K562 (cell line): ENCODE measurements at regions not wholly inside any gene's neighbourhood (a gene's known extent, or its start where the extent isn't known, plus 50 kb on each side); places are given as distances from the start of the nearest gene placed in this dataset.

ENCODE experiments used
- ATAC-seq: fragments of 200-7000 bp; cut with Tn5 transposase; 3 replicates; pipeline ENCODE4 v1.9.1; 2020; ENCODE audit warnings: moderate library complexity
- BruUV-seq: library from RNA; stranded (reverse); fragments of 400-500 nt; replicated peaks from 2 replicates; lab custom pipeline; 2021; lab: Mats Ljungman, UMichigan
- CTCF ChIA-PET: fragments of 300-600 bp; formaldehyde crosslinking; extraction: SDS; loops from one replicate; lab custom pipeline; 2021; ENCODE audit warnings: low intra/inter-chr PET ratio; lab: Yijun Ruan, JAX
- POLR2A ChIA-PET: fragments of 300-600, 350-650 bp; sonication (Branson Sonifier 250); formaldehyde crosslinking; extraction: SDS; loops from one replicate; lab custom pipeline; 2021; ENCODE audit warnings: antibody characterized with exemption, inconsistent platforms; lab: Yijun Ruan, JAX
- DNase-seq, 4 experiments: peaks; one replicate each; pipeline versions ENCODE4 v3.0.0 to v3.0.0-alpha.2; 2011 to 2018; ENCODE audit warnings: low spot score in 3 of 4, mixed read lengths in 3 of 4; ENCODE audit errors: extremely low read depth in 1 of 4
- FAIRE-seq: peaks from 2 replicates; lab custom pipeline; 2011; peaks lifted over from hg19 to GRCh38; lab: Jason Lieb, UNC
- H2AFZ ChIP-seq: 2 replicates; pipeline ENCODE4 v1.6.0; 2011; ENCODE audit warnings: low read depth, low read length, control low read depth, inconsistent platforms
- H3K27ac ChIP-seq: fragments of 200-600 bp; 3 replicates; pipeline ENCODE4 v1.8.0; 2011; ENCODE audit warnings: low read depth, mild to moderate bottlenecking, control low read depth, inconsistent platforms, low read length, moderate library complexity, mixed read lengths; ENCODE audit errors: extremely low read depth
- H3K27me3 ChIP-seq, 2 experiments: fragments of 300-600 bp in 1 of 2; 2 replicates in 1 of 2; 3 replicates in 1 of 2; pipeline versions ENCODE4 v1.6.0 to v1.8.0; 2011; ENCODE audit warnings: inconsistent platforms in 2 of 2, low read length in 2 of 2, mild to moderate bottlenecking in 1 of 2, mixed read lengths in 1 of 2, moderate library complexity in 1 of 2; ENCODE audit not compliant: control insufficient read depth in 2 of 2, insufficient read depth in 2 of 2
- H3K36me3 ChIP-seq: fragments of 300-600 bp; 3 replicates; pipeline ENCODE4 v1.8.0; 2011; ENCODE audit warnings: mild to moderate bottlenecking, low read length, inconsistent platforms; ENCODE audit not compliant: control insufficient read depth, insufficient read depth
- H3K4me1 ChIP-seq, 2 experiments: fragments of 200-600 bp in 1 of 2; replicated peaks in 1 of 2; 2 replicates in 1 of 2; 3 replicates in 1 of 2; pipeline versions ENCODE4 v1.5.1 to v1.8.0; 2011; ENCODE audit warnings: inconsistent platforms in 2 of 2, low read length in 2 of 2, mild to moderate bottlenecking in 1 of 2, mixed read lengths in 1 of 2, moderate library complexity in 1 of 2; ENCODE audit not compliant: control insufficient read depth in 2 of 2, insufficient read depth in 2 of 2
- H3K4me2 ChIP-seq: 2 replicates; pipeline ENCODE4 v1.6.1; 2011; ENCODE audit warnings: low read length, control low read depth, inconsistent platforms, mixed read lengths; ENCODE audit not compliant: insufficient read depth
- H3K4me3 ChIP-seq: fragments of 200-600 bp; sonication (generic), shearing (Covaris generic); 2 replicates; pipeline ENCODE4 v1.5.1; 2016; ENCODE audit warnings: control low read depth, inconsistent platforms
- H3K79me2 ChIP-seq: fragments of 200-600 bp; 3 replicates; pipeline ENCODE4 v1.8.0; 2011; ENCODE audit warnings: low read length, inconsistent platforms; ENCODE audit not compliant: control insufficient read depth, insufficient read depth
- H3K9ac ChIP-seq, 2 experiments: 2 replicates each; pipeline versions ENCODE4 v1.6.0 to v1.6.1; 2011; ENCODE audit warnings: low read depth in 2 of 2, low read length in 2 of 2, control low read depth in 1 of 2, inconsistent platforms in 1 of 2, mild to moderate bottlenecking in 1 of 2, mixed read lengths in 1 of 2; ENCODE audit not compliant: insufficient read depth in 1 of 2
- H3K9me1 ChIP-seq: one replicate; pipeline ENCODE4 v1.6.0; 2011; ENCODE audit warnings: inconsistent platforms, mild to moderate bottlenecking, low read length, moderate library complexity; ENCODE audit not compliant: control insufficient read depth, insufficient read depth
- H3K9me3 ChIP-seq: replicated peaks from 2 replicates; pipeline ENCODE4 v1.5.1; 2011; ENCODE audit warnings: low read depth, low read length, inconsistent platforms; ENCODE audit not compliant: control insufficient read depth, insufficient read depth
- H4K20me1 ChIP-seq: replicated peaks from 2 replicates; pipeline ENCODE4 v1.6.1; 2011; ENCODE audit warnings: low read length, inconsistent platforms, mixed read lengths; ENCODE audit not compliant: control insufficient read depth, insufficient read depth
- DMBX1 ChIP-seq: fragments of 250-450 bp; sonication (Bioruptor Pico); IDR thresholded peaks from 2 replicates; pipeline ENCODE4 v1.8.0; 2022; ENCODE audit warnings: inconsistent platforms, mild to moderate bottlenecking, moderate library complexity, borderline replicate concordance
- FUS ChIP-seq: fragments of 200-400 bp; formaldehyde crosslinking; optimal IDR thresholded peaks from 2 replicates; pipeline ENCODE3; 2017; ENCODE audit warnings: low read depth, low read length
- PHB2 ChIP-seq: fragments of 450-650 bp; IDR thresholded peaks from 2 replicates; pipeline ENCODE4 v1.6.1; 2017; ENCODE audit warnings: low read depth
- RCOR1 ChIP-seq, 2 experiments: IDR thresholded peaks; 2 replicates each; pipeline ENCODE4 v1.6.1; 2012; ENCODE audit warnings: low read depth in 2 of 2, low read length in 2 of 2, borderline replicate concordance in 1 of 2, improper control_type of control experiment in 1 of 2
- TRIM24 ChIP-seq, 2 experiments: fragments of 450-650 bp; IDR thresholded peaks; 2 replicates each; pipeline ENCODE4 v1.6.1; 2016
- TSHZ1 ChIP-seq: fragments of 250-450 bp; sonication (Bioruptor Pico); IDR thresholded peaks from 2 replicates; pipeline ENCODE4 v1.4.0; 2020; ENCODE audit warnings: mild to moderate bottlenecking, moderate library complexity
- U2AF1 ChIP-seq: fragments of 200-400 bp; formaldehyde crosslinking; optimal IDR thresholded peaks from 2 replicates; pipeline ENCODE3; 2017; ENCODE audit warnings: mild to moderate bottlenecking, low read depth, low read length, moderate library complexity
- ZFPM2 ChIP-seq: fragments of 250-450 bp; sonication (Bioruptor Pico); IDR thresholded peaks from 2 replicates; pipeline ENCODE4 v1.5.1; 2022; ENCODE audit warnings: mild to moderate bottlenecking
- ZNF766 ChIP-seq: fragments of 200-800 bp; sonication (Bioruptor generic); conservative IDR thresholded peaks from 2 replicates; pipeline ENCODE4 v1.6.1; 2016; ENCODE audit warnings: missing genetic modification characterization, missing compliant biosample characterization
- WGBS: fragments of 100-300 bp; shearing (Covaris generic); methylation state at CpG from one replicate; pipeline ENCODE4 v1.1.6; 2016; ENCODE audit warnings: low coverage, mixed read lengths; ENCODE audit not compliant: insufficient coverage; ENCODE audit errors: missing lambda C conversion rate; 5-methylcytosine and 5-hydroxymethylcytosine counted together
- in situ Hi-C: fragments of 300-500 bp; cut with MboI; formaldehyde crosslinking; loops from 4 replicates; pipeline ENCODE4 v1.15.0; 2018; ENCODE audit warnings: inconsistent platforms, mixed read lengths
- intact Hi-C: fragments of 100-400 bp; cut with micrococcal nuclease; formaldehyde crosslinking; loops from 2 replicates; pipeline ENCODE4 v1.14.2; 2022
- TF ChIP-seq, protein P1 (sequence below), 2 experiments: IDR thresholded peaks; 2 replicates each; pipeline ENCODE4 v1.6.1; 2011; ENCODE audit warnings: borderline replicate concordance in 1 of 2, control low read depth in 1 of 2, low read depth in 1 of 2, low read length in 1 of 2, mild to moderate bottlenecking in 1 of 2, mixed read lengths in 1 of 2, moderate library complexity in 1 of 2; ENCODE audit not compliant: insufficient read depth in 1 of 2, insufficient read length in 1 of 2, poor library complexity in 1 of 2, severe bottlenecking in 1 of 2; ENCODE audit errors: extremely low read depth in 1 of 2
- TF ChIP-seq, protein P2 (sequence below): fragments of 250-450 bp; sonication (Bioruptor Pico); IDR thresholded peaks from 2 replicates; pipeline ENCODE4 v1.5.0; 2022; ENCODE audit warnings: mild to moderate bottlenecking

DNA sequence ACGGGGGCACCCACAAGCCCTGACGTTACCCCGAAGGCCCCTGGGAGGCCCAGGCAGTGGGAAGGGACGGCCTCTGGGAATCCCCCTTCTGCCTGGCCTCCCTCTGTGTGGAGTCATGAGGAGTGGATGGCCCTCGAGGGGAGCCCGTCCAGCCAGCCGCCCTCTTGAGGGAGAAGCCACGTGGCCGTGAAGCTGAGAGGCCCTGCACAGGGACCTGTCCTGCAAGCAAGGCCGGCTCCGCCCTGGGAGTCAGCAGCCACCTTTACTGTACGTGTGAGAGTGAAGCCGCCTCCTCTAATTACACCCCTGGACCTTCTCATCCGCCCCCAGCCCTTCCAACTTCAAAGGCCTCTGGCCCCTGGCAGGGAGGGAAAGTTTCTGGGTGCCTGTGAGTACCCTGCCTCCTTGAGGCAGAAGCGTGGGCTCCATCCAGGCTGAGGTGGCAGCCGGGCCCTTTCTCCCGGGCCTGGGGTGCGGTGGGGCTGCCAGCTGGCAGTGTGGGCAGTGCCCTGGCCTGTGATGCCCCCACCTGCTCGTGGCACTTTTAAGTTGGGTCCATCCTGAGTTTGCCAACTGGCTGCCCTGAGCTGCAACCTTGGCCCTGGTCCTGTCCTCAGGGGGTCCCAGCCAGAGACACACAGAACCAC lies 55.9 kb upstream of the EGFL7 start (continued):
- TF ChIP-seq, protein P1, sequence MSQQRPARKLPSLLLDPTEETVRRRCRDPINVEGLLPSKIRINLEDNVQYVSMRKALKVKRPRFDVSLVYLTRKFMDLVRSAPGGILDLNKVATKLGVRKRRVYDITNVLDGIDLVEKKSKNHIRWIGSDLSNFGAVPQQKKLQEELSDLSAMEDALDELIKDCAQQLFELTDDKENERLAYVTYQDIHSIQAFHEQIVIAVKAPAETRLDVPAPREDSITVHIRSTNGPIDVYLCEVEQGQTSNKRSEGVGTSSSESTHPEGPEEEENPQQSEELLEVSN (IDR thresholded peaks at IDR 0.05; ENCODE audit: borderline replicate concordance in 1 of 2, extremely low read depth in 1 of 2, insufficient read depth in 1 of 2, insufficient read length in 1 of 2, low read depth in 1 of 2, low read length in 1 of 2, poor library complexity in 1 of 2, severe bottlenecking in 1 of 2) = peak in 1 of 2 experiments; percentile 59
- TF ChIP-seq, all 486 proteins: peak for 9

DNA sequence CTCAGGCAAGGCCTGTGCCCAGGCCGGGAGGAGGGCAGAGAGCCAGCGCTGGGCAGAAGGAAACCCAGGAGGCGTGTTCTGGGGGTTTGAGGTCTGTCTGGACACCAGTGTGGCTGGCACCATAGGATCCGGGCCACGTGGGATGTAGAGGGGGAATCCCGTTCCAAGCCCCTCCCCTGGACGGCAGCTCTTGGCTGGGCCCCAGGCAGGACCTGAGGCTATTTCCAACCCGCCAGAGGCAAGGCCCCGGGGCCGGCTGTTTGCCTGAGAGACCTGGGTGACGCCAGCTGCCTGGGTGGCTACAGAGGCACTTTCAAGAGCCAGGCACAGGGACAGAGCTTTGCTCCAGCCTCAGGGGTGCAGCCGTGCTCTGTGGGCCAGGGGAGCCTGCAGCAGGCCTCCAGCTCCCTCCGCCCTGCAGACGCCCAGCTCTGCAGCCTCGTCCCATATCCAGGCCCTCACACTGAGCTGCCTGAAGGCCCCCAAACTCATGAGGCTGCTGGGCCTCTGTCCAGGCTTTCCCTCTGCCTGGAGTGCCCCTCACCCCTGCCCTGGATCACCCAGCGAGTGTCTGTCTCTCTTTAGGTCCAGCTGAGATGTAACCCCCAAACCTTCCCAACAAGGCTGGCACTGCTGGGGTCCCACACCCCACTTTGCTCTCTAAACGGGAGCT lies 56.6 kb upstream of the EGFL7 start:
- in situ Hi-C loops = no loop called here
- ChIA-PET POLR2A (interaction anchor here (1.0 kb wide), 1 partner anchor 16 kb away, joined by 3 read pairs; no protein-coding TSS in a partner anchor), CTCF (no interaction called here)
- H3K4me1 ChIP-seq = peaks cover 8 to 72% of the 10 kb centered on the region in 2 experiments
- FAIRE-seq (no peak), ATAC-seq (no peak), DNase-seq (no peak)
- no peaks in the 10 kb centered on the region for H3K36me3 ChIP-seq
- H2AFZ ChIP-seq = peak overlapping the region; percentile 11; the same call in 1 of the 2 replicates
- no peaks in the 10 kb centered on the region for H3K9me1 ChIP-seq
- H3K4me2 ChIP-seq = no peak overlapping the region
- H3K9ac ChIP-seq = 0 out of 4 replicates have a peak overlapping the region, but pooled peaks of 1 of the 2 experiments have one; percentile 0
- H3K9me3 ChIP-seq = no peaks in the 10 kb centered on the region
- no peaks in the 10 kb centered on the region for H3K27me3 ChIP-seq
- TF ChIP-seq TSHZ1 (CRISPR knock-in tag) (no peak), FUS (no peak), ZNF766 (CRISPR knock-in tag) (no peak), U2AF1 (no peak), TRIM24 (IDR thresholded peaks at IDR 0.05) (no peak), ZFPM2 (no peak), PHB2 (no peak), DMBX1 (CRISPR knock-in tag) (no peak), RCOR1 (IDR thresholded peaks at IDR 0.05; ENCODE audit: borderline replicate concordance in 1 of 2, low read depth in 2 of 2, low read length in 2 of 2) (no peak)
- TF ChIP-seq, protein P2, sequence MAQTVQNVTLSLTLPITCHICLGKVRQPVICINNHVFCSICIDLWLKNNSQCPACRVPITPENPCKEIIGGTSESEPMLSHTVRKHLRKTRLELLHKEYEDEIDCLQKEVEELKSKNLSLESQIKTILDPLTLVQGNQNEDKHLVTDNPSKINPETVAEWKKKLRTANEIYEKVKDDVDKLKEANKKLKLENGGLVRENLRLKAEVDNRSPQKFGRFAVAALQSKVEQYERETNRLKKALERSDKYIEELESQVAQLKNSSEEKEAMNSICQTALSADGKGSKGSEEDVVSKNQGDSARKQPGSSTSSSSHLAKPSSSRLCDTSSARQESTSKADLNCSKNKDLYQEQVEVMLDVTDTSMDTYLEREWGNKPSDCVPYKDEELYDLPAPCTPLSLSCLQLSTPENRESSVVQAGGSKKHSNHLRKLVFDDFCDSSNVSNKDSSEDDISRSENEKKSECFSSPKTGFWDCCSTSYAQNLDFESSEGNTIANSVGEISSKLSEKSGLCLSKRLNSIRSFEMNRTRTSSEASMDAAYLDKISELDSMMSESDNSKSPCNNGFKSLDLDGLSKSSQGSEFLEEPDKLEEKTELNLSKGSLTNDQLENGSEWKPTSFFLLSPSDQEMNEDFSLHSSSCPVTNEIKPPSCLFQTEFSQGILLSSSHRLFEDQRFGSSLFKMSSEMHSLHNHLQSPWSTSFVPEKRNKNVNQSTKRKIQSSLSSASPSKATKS (CRISPR knock-in tag) = no peak
- H3K79me2 ChIP-seq = no peaks in the 10 kb centered on the region
- intact Hi-C loops = no loop called here
- BruUV-seq = no TSS peak
- H4K20me1 ChIP-seq = no peaks in the 10 kb centered on the region
- WGBS = 66% methylated on average over 16 of the region's 17 CpGs
- H3K27ac ChIP-seq = no peak overlapping the region
- H3K4me3 ChIP-seq = no peak overlapping the region
